WI38 (cell line): ENCODE measurements at regions not wholly inside any gene's neighbourhood (a gene's known extent, or its start where the extent isn't known, plus 50 kb on each side); places are given as distances from the start of the nearest gene placed in this dataset.

Experiments
- H3K4me3 ChIP-seq: 2 replicates; pipeline ENCODE4 v1.5.1; 2011; ENCODE audit warnings: low read depth, mild to moderate bottlenecking, control low read depth, low read length
- TF ChIP-seq, protein P1 (sequence below): IDR thresholded peaks from 2 replicates; pipeline ENCODE4 v1.5.1; 2012; ENCODE audit warnings: low read depth, mild to moderate bottlenecking, control low read depth, low read length

GRCh38 chr2:4354678-4355077, 651.3 kb downstream of the DCDC2C start:
- TF ChIP-seq, protein P1, sequence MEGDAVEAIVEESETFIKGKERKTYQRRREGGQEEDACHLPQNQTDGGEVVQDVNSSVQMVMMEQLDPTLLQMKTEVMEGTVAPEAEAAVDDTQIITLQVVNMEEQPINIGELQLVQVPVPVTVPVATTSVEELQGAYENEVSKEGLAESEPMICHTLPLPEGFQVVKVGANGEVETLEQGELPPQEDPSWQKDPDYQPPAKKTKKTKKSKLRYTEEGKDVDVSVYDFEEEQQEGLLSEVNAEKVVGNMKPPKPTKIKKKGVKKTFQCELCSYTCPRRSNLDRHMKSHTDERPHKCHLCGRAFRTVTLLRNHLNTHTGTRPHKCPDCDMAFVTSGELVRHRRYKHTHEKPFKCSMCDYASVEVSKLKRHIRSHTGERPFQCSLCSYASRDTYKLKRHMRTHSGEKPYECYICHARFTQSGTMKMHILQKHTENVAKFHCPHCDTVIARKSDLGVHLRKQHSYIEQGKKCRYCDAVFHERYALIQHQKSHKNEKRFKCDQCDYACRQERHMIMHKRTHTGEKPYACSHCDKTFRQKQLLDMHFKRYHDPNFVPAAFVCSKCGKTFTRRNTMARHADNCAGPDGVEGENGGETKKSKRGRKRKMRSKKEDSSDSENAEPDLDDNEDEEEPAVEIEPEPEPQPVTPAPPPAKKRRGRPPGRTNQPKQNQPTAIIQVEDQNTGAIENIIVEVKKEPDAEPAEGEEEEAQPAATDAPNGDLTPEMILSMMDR: no peak
- H3K4me3 ChIP-seq: no peak overlapping the region

DNA sequence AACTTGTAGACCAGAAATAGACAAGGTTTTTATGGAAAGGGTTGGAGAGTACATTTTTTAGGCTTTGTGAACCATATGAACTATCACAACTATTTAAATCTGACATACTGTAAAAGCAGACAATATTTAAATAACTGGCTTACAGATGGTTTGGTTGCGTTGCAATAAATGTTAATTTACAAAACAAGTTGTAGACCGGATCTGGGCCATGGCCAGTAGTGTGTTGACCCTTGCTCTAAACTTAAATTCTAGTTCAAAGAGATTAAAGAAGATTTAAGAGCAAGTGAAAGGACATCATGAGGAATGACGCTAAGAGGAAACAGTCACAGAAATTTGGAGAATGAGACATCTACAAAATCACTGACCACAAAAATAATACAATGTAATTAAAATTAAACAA, 652.7 kb downstream of the DCDC2C start:
- TF ChIP-seq, protein P1: no peak
- no peak overlapping the region for H3K4me3 ChIP-seq

GRCh38 chr2:4356541-4356940, 653.2 kb downstream of the DCDC2C start:
- no peak overlapping the region for H3K4me3 ChIP-seq
- TF ChIP-seq, protein P1: no peak

GRCh38 chr2:4357121-4357520, 653.7 kb downstream of the DCDC2C start:
- TF ChIP-seq, protein P1: no peak
- no peak overlapping the region for H3K4me3 ChIP-seq

- H3K4me3 ChIP-seq: no peak overlapping the region
- TF ChIP-seq, protein P1: no peak
Measured at GRCh38 chr2:4358837-4359236, 655.5 kb downstream of the DCDC2C start.

DNA sequence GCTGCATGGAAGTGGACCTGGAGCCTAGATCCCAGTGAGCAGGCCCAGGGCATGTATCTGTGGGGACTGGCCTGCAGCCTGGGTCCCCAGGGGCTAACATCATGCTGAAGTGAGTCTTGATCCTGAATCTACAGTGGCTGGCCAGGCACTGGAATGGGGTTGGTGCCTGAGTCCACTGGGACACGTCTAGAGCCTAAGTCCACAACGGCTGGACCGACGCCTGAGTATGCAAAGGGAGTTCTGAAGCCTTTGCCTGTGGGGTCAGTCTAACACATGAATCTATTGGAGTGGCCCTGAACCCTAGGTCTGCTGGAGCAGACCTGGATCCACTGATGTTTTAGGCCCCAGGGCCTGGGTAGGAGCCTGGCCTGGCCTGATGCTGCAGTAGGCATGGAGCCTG, 665.5 kb downstream of the DCDC2C start:
- no peak overlapping the region for H3K4me3 ChIP-seq
- TF ChIP-seq, protein P1: no peak

GRCh38 chr2:4369826-4370419, 666.5 kb downstream of the DCDC2C start:
- TF ChIP-seq, protein P1: no peak
- H3K4me3 ChIP-seq: no peak overlapping the region
